Sigmoid colon (tissue), 4 donors: ENCODE measurements at regions not wholly inside any gene's neighbourhood (a gene's known extent, or its start where the extent isn't known, plus 50 kb on each side); places are given as distances from the start of the nearest gene placed in this dataset.

Experiments
- CTCF ChIP-seq, 4 experiments: fragments of 450-650 bp in 3 of 4; fragments of 200-600 bp in 1 of 4; IDR thresholded peaks; one replicate each; pipeline ENCODE4 v1.5.1; 2016 to 2019; ENCODE audit warnings: antibody characterized with exemption in 4 of 4, mild to moderate bottlenecking in 3 of 4, moderate library complexity in 2 of 4
- EP300 ChIP-seq, 4 donors: sonication (generic); formaldehyde crosslinking; IDR thresholded peaks; one replicate each; pipeline ENCODE4 v1.6.1; 2017; ENCODE audit warnings: antibody characterized with exemption in 4 of 4
- POLR2AphosphoS5 ChIP-seq, 4 donors: sonication (generic); formaldehyde crosslinking; IDR thresholded peaks; one replicate each; pipeline ENCODE4 v1.6.1; 2017; ENCODE audit warnings: antibody characterized with exemption in 4 of 4

GRCh38 chr6:22024973-22025467 is 271.8 kb downstream of the PRL start:
- no peak for TF ChIP-seq CTCF (IDR thresholded peaks at IDR 0.05)
- TF ChIP-seq POLR2AphosphoS5 (IDR thresholded peaks at IDR 0.05): no peak
- TF ChIP-seq EP300 (IDR thresholded peaks at IDR 0.05): no peak
